GM12875 (cell line): ENCODE measurements at regions not wholly inside any gene's neighbourhood (a gene's known extent, or its start where the extent isn't known, plus 50 kb on each side); places are given as distances from the start of the nearest gene placed in this dataset.

ENCODE experiments used
- H3K4me3 ChIP-seq: one replicate; pipeline ENCODE4 v1.5.1; 2011; ENCODE audit warnings: low read depth, low read length, control low read depth
- CTCF ChIP-seq: IDR thresholded peaks from 2 replicates; pipeline ENCODE4 v1.5.1; 2011; ENCODE audit warnings: low read depth, mild to moderate bottlenecking, control low read depth, inconsistent platforms, low read length, moderate library complexity, borderline replicate concordance; ENCODE audit not compliant: insufficient read depth

GRCh38 chr5:117568622-117569021 is 994.0 kb upstream of the SEMA6A start:
- H3K4me3 ChIP-seq, result no peak overlapping the region
- TF ChIP-seq CTCF, result no peak

DNA sequence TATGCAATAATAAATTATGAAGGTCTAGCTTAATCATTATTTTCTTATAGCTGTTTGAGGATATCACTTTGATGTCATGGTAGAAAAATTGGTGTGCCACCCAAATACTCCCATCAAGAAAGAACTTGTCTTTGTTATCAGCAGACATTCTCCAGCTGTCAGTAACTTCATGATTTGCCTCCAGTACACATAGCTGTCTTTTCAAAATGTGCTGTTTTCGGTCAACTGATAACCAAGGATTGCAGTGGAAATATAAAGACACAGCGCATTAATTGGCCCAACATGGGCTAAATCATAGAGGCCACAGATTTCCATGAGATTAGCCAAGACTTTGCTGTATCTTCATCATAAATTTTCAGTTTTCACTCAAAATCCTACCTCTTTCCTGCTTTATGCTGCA is 993.5 kb upstream of the SEMA6A start:
- no peak overlapping the region for H3K4me3 ChIP-seq
- TF ChIP-seq CTCF, result no peak

DNA sequence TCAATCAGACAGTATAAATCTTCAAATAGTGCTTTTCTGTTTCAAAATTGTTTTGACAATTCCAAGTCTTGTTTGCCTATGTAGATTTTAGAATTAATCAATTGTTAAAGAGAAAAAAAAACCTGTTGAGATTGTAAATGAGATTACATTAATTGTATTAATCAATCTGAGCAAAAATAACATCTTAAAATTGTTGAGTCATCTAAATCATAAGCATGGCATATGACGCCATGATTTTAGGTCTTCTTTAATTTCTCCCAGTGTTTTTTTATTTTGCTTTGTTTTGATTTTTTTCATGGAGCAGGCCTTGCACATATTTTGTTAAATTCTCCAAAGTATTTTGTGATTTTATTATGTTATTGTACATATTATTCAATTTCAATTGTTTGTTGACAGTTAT is 988.0 kb upstream of the SEMA6A start:
- H3K4me3 ChIP-seq, result no peak overlapping the region
- no peak for TF ChIP-seq CTCF

- H3K4me3 ChIP-seq, result no peak overlapping the region
- no peak for TF ChIP-seq CTCF
These were observed 986.9 kb upstream of the SEMA6A start for GRCh38 chr5:117561531-117561930.

DNA sequence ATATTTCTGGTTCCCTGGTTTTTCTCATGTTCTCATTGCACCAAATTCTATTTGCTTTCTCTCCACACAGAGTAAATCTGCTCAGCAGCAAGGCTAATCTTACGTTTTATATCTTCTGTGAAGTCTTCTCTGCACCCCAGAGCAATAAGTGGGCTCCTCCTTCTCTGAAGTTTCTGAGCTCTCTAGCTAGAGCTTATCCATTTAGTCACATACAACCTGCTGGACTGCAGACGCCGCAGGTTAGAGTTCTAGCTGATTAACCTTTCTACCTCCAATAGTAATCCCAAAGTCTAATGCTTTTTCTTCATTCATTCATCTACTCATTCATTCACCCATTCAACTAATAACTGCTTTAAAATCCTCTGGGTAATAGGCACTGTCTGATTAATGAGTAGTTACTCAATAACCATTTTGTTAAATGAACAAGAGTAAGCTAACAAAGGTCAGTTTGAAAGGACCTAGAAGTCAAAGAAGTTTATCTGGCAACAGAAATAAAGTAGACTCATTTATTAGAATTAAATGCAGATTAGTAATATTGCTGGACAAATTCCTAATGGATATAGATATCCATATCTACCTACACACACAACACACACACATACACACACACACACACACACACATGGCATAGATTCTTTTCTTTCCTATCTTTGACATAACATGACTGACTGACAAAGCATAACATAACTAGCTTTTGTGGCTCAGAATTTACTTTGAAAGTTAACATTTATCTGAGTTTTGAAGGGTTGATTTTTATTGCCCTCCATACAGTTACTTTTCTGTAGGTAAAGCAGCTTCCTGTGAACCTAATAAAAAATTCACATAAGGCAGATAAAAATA is 984.6 kb upstream of the SEMA6A start:
- H3K4me3 ChIP-seq, result no peak overlapping the region
- no peak for TF ChIP-seq CTCF

DNA sequence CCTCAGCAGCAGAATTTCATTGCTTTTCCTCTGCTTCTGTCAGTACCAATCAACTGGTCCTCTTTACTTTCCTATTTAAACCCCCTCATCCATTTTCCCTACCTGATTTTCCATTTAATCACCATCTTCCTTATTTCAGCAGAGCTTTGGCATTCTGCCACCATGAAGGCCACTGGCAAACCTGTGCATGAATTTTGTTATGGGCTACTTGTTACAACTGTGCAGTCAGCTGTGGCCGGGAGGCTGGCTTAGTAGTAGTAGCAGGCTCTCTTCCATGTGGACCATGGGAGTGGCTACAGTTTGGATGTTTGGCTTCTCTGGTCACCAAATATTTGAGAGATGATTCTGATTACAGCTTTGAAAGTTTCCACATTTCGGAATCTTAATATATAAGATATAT is 976.6 kb upstream of the SEMA6A start:
- no peak overlapping the region for H3K4me3 ChIP-seq
- no peak for TF ChIP-seq CTCF

- TF ChIP-seq CTCF, result no peak
- no peak overlapping the region for H3K4me3 ChIP-seq
These were observed 972.6 kb upstream of the SEMA6A start for GRCh38 chr5:117547192-117547591.
